IPS-NIHi11 (cell line): ENCODE measurements at regions not wholly inside any gene's neighbourhood (a gene's known extent, or its start where the extent isn't known, plus 50 kb on each side); places are given as distances from the start of the nearest gene placed in this dataset.
"Not testable (repeated sequence)": the region's sequence is repeated elsewhere in the genome, so short reads cannot be mapped to it uniquely, and the experiment has no call there.

Experiments used
- DNase-seq: peaks from one replicate; pipeline ENCODE4 v3.0.0; 2012; ENCODE audit warnings: mixed read lengths, low spot score

DNA sequence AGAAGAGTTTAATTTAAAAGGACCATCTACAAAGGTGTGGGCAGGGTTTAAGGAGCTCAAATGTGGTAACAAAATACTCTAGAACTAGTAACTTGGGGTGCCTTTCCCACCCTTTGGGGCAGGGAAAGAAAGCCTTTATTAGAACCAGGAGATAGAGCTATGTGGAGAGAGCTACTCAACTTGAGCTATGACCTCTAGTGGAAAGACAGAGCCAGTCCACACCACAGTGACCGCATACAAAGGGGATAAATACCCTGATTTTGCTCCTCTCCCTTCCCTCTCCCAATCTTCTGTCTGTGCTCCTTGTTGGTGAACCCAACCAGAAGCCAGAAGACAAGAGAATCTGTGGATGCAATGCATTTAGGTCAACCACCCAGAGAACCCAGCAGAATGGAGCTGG, 54.4 kb upstream of the JAK1 start:
- DNase-seq = peak; percentile 36

GRCh38 chr1:65021795-65022194, 55.4 kb upstream of the JAK1 start:
- DNase-seq = no peak

GRCh38 chr1:65022216-65022615, 55.9 kb upstream of the JAK1 start:
- DNase-seq = no peak

GRCh38 chr1:65025794-65026193, 59.4 kb upstream of the JAK1 start:
- no peak for DNase-seq

DNA sequence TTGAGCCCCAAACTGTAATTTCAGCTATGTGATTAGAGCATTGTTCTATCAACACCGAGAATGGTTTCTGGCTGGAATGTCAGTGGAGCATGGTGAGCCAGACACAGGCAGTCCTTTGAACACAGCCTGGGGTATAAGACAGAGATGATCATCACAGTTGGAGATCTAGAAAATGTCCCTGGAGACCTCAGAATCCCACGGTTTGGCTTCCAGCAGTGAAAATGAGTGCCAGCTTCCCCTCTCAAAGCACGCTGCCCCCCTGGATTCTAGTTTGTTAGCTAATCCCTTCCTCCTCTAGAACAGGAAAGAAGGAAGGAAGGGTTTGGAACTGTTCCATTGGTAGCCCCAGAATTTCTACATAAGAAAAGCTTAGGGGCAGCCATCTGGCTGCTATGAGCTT, 59.9 kb upstream of the JAK1 start:
- no peak for DNase-seq

DNA sequence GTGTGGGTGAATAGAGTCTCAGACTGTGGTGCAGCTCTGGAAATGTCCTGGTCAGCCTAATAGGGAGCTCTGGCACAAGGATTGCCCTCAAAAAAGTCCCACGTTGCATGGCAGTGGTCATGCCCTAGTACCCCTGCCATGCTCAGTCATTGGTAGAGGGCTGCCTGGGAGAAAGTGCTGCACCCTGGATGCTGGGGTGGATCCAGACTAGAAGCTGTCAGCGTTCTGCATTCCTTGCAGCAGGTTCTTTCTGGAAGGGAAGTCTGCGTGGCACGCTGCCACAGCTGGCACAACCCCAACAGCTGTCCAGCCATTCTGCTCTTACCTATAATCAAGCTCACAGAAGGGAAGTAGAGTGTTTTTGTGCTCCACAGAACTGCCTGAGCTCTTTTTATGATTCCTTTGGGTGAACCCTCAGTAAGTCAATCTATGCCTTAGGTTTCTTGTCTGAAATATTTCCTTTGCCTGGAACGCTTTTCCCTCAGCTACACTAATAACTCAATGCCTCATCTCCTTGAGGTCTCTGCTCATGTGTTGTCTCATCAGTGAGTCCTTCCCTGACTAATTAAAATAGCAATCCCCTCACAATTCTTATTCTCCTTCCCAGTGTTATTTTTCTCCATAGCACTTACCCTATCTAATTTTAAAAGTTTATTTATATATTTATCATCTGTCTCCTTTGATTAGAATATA, 61.5 kb upstream of the JAK1 start:
- no peak for DNase-seq

- not testable (repeated sequence) for DNase-seq
These were observed 63.1 kb upstream of the JAK1 start for GRCh38 chr1:65029434-65029833.

GRCh38 chr1:65034879-65035278, 68.5 kb upstream of the JAK1 start:
- DNase-seq = not testable (repeated sequence)

- no peak for DNase-seq
These were observed 70.3 kb upstream of the JAK1 start for GRCh38 chr1:65036570-65037051.

- no peak for DNase-seq
These were observed 72.7 kb upstream of the JAK1 start for GRCh38 chr1:65039066-65039465.

- DNase-seq = no peak
These were observed 73.2 kb upstream of the JAK1 start for GRCh38 chr1:65039508-65039907.

- DNase-seq = no peak
These were observed 76.1 kb upstream of the JAK1 start for GRCh38 chr1:65042467-65042866.

- DNase-seq = no peak
These were observed 78.1 kb upstream of the JAK1 start for GRCh38 chr1:65044411-65044810.

DNA sequence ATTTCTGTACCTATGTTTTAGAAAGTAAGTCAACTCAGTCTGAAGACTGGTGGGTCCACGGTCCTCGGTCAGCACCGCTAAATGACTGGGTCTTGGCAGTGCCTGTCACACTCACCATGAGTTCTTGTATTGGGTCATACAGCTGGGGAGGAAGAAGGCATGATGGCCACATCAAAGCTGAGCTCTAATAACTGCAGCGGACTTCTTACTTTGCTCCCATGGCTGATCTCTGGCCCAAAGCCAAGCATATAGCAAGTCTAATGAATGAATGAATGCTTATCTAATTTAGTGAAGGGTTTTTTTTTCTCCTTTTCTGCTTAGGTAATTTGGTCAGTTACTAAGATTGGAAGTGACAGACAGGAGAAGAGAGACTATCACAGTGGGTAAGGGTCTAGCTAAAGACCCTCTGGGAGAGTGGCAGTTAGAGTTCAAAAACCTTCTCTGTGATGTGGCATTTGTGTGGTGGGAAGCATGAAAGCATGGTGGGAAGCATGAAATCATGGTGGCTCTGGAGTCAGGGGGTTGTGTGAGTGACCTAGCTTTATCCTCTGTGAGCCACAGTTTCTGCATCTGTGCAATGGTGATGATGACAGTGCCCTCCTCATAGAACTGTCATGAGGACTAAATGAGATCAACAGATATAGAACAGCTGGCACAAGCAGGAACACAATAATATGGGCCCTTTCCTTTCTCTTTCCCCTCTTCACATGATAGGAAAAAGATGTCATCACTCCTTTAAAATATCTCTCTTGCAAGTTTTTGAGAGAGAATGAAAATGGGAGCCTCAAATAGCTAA, 78.9 kb upstream of the JAK1 start:
- no peak for DNase-seq

DNA sequence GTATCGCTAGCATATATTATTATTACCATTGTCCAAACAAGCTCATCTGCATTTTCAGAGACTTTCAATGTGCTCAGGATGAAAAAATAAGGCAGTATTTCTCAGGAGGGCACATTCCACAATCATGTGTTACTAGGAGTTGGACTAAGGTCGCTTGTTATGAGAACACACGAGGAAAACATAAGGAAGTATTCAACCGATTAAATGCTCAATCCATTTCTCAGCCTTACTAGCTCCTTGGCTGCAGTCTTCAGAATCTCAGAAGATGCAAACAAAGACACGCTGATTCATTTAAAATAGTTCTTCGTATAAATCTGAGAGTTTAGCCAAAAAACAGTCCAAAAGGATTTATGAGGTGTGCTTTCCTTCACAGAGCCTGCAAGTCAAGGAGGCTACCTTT, 82.0 kb upstream of the JAK1 start:
- DNase-seq = no peak

GRCh38 chr1:65049941-65050713, 83.8 kb upstream of the JAK1 start:
- DNase-seq = no peak

DNA sequence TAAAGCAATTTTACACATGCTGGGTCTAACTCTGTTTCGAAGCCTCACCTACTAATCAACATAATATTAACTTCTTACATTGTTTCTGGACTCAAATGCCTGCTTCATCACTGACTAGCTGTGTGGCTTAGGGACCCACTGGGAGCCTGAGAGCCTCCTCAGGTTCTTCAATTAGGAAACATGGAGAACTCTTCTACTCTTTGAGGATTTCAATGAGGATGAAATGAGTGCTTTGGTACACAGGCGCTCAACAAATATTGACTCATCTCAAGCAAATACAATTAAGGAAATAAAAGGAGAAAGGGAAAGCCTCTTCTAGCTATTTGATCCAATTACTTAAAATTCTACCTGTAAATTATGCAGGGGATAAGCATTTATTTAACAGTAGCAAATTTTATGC, 84.4 kb upstream of the JAK1 start:
- DNase-seq = no peak

DNA sequence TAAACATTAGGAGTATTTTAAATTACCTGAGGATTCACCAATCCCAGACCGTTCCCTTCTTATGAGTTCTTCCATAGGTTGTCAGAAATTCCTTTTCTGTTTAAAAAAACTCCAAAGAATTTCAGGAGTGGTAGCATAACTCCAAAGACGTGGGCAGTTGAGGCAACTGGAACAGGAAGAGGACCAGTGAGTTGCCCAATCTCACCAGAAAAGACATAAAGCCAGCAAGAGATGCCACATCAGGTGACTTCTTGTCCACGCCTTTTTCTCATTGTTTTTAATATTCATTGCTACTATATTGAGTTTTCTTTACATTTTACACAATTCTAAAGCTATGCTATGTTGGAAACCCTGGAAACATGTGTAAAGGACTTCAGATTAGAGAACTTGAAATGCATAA, 88.1 kb upstream of the JAK1 start:
- DNase-seq = no peak

DNA sequence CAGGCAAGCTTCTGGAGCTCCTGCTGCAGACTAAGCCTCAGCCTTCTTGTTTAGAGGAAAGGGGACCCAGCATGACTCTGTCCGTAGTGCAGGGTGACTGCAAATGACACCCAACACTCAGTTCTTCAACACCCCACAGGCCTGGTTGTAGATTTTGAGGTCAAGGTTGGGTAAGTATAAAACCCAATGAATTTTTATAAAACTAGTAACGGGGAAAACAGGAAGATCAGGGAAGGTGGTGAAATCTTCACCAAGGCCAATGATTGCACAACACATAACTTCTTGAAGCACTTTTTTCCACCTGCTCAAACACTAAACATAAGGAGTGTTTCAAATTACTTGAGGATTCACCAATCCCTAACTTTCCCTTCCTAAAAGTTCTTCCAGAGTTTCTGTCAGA, 89.4 kb upstream of the JAK1 start:
- no peak for DNase-seq

DNA sequence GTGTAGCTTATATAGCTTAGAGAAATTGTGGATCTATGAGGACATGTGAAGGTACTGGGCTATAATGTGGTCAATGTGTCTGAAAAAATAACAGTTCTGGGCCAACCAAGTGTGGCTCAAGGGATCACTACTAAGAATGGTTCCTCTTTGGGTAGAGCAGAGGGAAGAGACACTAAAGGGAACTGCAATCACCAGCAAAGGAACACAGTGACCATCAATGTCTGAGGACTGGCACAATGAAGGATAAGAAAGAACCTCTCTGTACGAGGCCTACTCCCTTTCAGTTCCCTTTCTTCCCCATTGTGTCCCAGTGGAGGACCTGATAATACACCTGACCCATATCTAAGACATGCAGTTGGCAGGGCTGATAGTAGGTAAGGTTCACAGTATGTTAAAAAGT, 89.9 kb upstream of the JAK1 start:
- DNase-seq = no peak

GRCh38 chr1:65056866-65057265, 90.5 kb upstream of the JAK1 start:
- DNase-seq = no peak

DNA sequence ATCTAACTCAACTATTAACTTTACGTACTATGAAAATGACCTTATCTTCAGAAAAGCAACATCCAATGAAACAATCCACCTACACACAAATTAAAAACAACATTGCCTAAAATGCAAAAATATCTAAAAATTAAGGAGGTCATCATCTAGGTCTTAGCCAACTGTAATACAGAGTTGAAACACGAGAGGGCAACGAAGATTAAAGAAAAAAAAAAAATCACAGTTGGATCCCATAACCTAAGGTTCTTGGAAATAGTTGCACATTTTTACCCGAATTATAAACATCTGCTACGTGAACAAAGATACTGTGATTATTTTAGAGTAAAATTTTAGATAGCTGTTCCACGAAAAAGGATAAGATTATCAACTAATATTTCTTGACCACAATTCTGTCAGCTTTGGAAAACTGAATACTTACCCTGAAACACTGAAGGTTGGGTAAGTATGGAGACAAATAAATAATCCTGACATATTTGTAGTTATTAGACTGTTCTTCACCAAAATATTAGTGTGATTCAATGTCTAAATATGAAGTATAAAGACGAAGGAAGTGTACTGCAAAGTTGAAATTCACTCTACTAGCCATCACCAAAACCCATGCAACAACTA, 88.0 kb upstream of the AK4 start:
- DNase-seq = no peak
